GM19324 (cell line): ENCODE measurements at regions not wholly inside any gene's neighbourhood (a gene's known extent, or its start where the extent isn't known, plus 50 kb on each side); places are given as distances from the start of the nearest gene placed in this dataset.
A peak's percentile ranks its signal among the peaks of the same experiment; 100 is the strongest.

Experiments
- ATAC-seq: cut with Tn5 transposase; IDR thresholded peaks from one replicate; pipeline ENCODE4 v1.9.1; 2021; ENCODE audit warnings: mild to moderate bottlenecking, moderate library complexity; ENCODE audit not compliant: unreplicated experiment, low FRiP score

- ATAC-seq: no peak
These were observed 135.7 kb downstream of the CMPK2 start for GRCh38 chr2:6730003-6730402.

- no peak for ATAC-seq
These were observed 134.8 kb downstream of the CMPK2 start for GRCh38 chr2:6730649-6731532.

- no peak for ATAC-seq
These were observed 126.2 kb downstream of the CMPK2 start for GRCh38 chr2:6739547-6739946.

- ATAC-seq: no peak
These were observed 124.5 kb downstream of the CMPK2 start for GRCh38 chr2:6741229-6741628.

- no peak for ATAC-seq
These were observed 121.7 kb downstream of the CMPK2 start for GRCh38 chr2:6744038-6744437.

GRCh38 chr2:6747433-6747832, 118.3 kb downstream of the CMPK2 start:
- ATAC-seq: no peak

- no peak for ATAC-seq
These were observed 117.2 kb downstream of the CMPK2 start for GRCh38 chr2:6748406-6749067.

GRCh38 chr2:6749962-6750361, 115.7 kb downstream of the CMPK2 start:
- no peak for ATAC-seq

GRCh38 chr2:6750411-6751158, 115.1 kb downstream of the CMPK2 start:
- no peak for ATAC-seq

GRCh38 chr2:6754419-6754818, 111.3 kb downstream of the CMPK2 start:
- ATAC-seq: no peak

GRCh38 chr2:6755456-6755855, 110.3 kb downstream of the CMPK2 start:
- no peak for ATAC-seq

GRCh38 chr2:6757215-6757614, 108.5 kb downstream of the CMPK2 start:
- ATAC-seq: no peak

GRCh38 chr2:6759689-6760088, 106.0 kb downstream of the CMPK2 start:
- no peak for ATAC-seq

GRCh38 chr2:6760132-6760531, 105.6 kb downstream of the CMPK2 start:
- no peak for ATAC-seq

- ATAC-seq: no peak
These were observed 100.6 kb downstream of the CMPK2 start for GRCh38 chr2:6764968-6765723.

- ATAC-seq: no peak
These were observed 96.4 kb downstream of the CMPK2 start for GRCh38 chr2:6769346-6769745.

- no peak for ATAC-seq
These were observed 95.7 kb downstream of the CMPK2 start for GRCh38 chr2:6770006-6770405.

- no peak for ATAC-seq
These were observed 93.8 kb downstream of the CMPK2 start for GRCh38 chr2:6771634-6772611.

GRCh38 chr2:6773007-6773693, 92.6 kb downstream of the CMPK2 start:
- ATAC-seq: peak; percentile 88
